ENCODE measurements at regions not wholly inside any gene's neighbourhood (a gene's known extent, or its start where the extent isn't known, plus 50 kb on each side); places are given as distances from the start of the nearest gene placed in this dataset.

DNA sequence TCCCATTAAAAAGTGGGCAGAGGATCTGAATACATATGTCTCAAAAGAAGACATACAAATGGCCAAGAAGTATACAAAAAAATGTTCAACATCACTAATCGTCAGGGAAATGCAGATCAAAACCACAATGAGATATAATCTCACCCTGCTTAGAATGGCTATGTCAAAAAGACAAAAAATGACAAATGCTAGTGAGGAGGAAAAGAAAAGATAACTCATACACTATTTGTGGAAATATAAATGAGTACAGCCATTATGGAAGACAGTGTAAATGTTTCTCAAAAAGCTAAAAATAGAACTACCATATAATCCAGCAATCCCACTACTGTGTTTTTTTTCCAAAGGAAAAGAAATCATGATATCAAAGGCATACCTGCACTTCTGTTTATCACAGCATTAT lies 450.7 kb downstream of the EFNA5 start:
- TF ChIP-seq, protein P1, sequence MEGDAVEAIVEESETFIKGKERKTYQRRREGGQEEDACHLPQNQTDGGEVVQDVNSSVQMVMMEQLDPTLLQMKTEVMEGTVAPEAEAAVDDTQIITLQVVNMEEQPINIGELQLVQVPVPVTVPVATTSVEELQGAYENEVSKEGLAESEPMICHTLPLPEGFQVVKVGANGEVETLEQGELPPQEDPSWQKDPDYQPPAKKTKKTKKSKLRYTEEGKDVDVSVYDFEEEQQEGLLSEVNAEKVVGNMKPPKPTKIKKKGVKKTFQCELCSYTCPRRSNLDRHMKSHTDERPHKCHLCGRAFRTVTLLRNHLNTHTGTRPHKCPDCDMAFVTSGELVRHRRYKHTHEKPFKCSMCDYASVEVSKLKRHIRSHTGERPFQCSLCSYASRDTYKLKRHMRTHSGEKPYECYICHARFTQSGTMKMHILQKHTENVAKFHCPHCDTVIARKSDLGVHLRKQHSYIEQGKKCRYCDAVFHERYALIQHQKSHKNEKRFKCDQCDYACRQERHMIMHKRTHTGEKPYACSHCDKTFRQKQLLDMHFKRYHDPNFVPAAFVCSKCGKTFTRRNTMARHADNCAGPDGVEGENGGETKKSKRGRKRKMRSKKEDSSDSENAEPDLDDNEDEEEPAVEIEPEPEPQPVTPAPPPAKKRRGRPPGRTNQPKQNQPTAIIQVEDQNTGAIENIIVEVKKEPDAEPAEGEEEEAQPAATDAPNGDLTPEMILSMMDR (IDR thresholded peaks at IDR 0.05) = no peak
- no peak for TF ChIP-seq POLR2A (IDR thresholded peaks at IDR 0.05)
- TF ChIP-seq POLR2AphosphoS5 (IDR thresholded peaks at IDR 0.05) = no peak
